Peyer's patch (tissue), 4 donors: ENCODE measurements at regions not wholly inside any gene's neighbourhood (a gene's known extent, or its start where the extent isn't known, plus 50 kb on each side); places are given as distances from the start of the nearest gene placed in this dataset.

Experiments used
- POLR2A ChIP-seq, 2 donors: fragments of 450-650 bp; IDR thresholded peaks; one replicate each; pipeline ENCODE4 v1.5.1; 2017; ENCODE audit warnings: antibody characterized with exemption in 2 of 2, mild to moderate bottlenecking in 2 of 2, moderate library complexity in 2 of 2
- TF ChIP-seq, protein P1 (sequence below), 6 experiments: fragments of 450-650 bp in 4 of 6; fragments of 200-600 bp in 2 of 6; sonication (generic) in 1 of 6; IDR thresholded peaks; one replicate each; pipeline ENCODE4 v1.5.1; 2017 to 2019; ENCODE audit warnings: antibody characterized with exemption in 6 of 6, mild to moderate bottlenecking in 3 of 6, moderate library complexity in 1 of 6

DNA sequence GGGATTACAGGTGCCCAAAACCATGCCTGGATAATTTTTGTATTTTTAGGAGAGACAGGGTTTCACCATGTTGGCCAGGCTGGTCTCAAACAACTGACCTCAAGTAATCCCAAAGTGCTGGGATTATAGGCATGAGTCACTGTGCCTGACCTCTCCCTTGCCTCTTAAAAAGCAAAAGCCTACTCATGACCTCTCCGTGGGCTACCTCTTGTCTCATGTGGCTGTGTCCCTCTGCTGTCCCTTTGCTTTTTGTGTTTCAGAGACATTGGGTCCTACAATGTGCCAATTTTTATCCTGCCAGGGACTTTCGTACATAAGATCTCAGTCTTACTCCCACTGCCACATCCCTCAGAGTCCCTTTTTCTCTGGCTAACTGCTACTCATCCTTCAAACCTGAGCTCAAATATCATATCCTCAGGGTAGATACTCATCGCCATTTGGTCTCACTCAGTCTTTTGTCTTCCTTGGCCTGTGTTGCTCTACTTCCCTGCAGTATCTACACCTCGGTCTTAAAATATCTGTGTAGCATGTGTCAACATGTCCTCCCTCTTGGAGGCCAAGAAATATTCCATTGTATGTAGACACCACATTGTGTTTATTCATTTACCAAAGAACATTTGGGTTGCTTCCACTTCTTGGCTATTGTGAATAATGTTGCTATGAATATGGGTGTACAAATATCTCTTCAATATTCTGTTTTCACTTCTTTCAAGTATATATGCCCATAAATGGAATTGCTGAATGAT is 465.0 kb upstream of the KLF6 start:
- TF ChIP-seq, protein P1, sequence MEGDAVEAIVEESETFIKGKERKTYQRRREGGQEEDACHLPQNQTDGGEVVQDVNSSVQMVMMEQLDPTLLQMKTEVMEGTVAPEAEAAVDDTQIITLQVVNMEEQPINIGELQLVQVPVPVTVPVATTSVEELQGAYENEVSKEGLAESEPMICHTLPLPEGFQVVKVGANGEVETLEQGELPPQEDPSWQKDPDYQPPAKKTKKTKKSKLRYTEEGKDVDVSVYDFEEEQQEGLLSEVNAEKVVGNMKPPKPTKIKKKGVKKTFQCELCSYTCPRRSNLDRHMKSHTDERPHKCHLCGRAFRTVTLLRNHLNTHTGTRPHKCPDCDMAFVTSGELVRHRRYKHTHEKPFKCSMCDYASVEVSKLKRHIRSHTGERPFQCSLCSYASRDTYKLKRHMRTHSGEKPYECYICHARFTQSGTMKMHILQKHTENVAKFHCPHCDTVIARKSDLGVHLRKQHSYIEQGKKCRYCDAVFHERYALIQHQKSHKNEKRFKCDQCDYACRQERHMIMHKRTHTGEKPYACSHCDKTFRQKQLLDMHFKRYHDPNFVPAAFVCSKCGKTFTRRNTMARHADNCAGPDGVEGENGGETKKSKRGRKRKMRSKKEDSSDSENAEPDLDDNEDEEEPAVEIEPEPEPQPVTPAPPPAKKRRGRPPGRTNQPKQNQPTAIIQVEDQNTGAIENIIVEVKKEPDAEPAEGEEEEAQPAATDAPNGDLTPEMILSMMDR (IDR thresholded peaks at IDR 0.05) = no peak
- no peak for TF ChIP-seq POLR2A (IDR thresholded peaks at IDR 0.05)
